Lower lobe of right lung (tissue), 2 donors: ENCODE measurements at regions not wholly inside any gene's neighbourhood (a gene's known extent, or its start where the extent isn't known, plus 50 kb on each side); places are given as distances from the start of the nearest gene placed in this dataset.

Experiments
- ATAC-seq, 2 donors: fragments of 200-7000 bp; cut with Tn5 transposase; one replicate each; pipeline ENCODE4 v1.9.1; 2020 to 2022; ENCODE audit warnings: mild to moderate bottlenecking in 2 of 2, moderate library complexity in 2 of 2
- DNase-seq: peaks from one replicate; pipeline ENCODE4 v3.0.0-alpha.2; 2020
- H3K27ac ChIP-seq: fragments of 200-600 bp; one replicate; pipeline ENCODE4 v1.8.0; 2022
- H3K27me3 ChIP-seq: fragments of 200-600 bp; one replicate; pipeline ENCODE4 v1.8.0; 2022; ENCODE audit warnings: low read depth
- H3K36me3 ChIP-seq: fragments of 200-600 bp; one replicate; pipeline ENCODE4 v1.8.0; 2022; ENCODE audit warnings: mild to moderate bottlenecking
- H3K4me1 ChIP-seq: fragments of 200-600 bp; one replicate; pipeline ENCODE4 v1.8.0; 2022
- H3K4me3 ChIP-seq: fragments of 200-600 bp; one replicate; pipeline ENCODE4 v1.8.0; 2022; ENCODE audit warnings: mild to moderate bottlenecking
- H3K9me3 ChIP-seq: fragments of 200-600 bp; one replicate; pipeline ENCODE4 v1.8.0; 2022
- intact Hi-C: fragments of 100-400 bp; cut with DNase I; formaldehyde crosslinking; loops from one replicate; pipeline ENCODE4 v1.11.0; 2022
- TF ChIP-seq, protein P1 (sequence below): fragments of 200-600 bp; IDR thresholded peaks from one replicate; pipeline ENCODE4 v1.8.0; 2022; ENCODE audit warnings: antibody characterized with exemption, mild to moderate bottlenecking
- donor health status: DM: no; HTN: yes; CAD: no; lungs with severe emphysema.

DNA sequence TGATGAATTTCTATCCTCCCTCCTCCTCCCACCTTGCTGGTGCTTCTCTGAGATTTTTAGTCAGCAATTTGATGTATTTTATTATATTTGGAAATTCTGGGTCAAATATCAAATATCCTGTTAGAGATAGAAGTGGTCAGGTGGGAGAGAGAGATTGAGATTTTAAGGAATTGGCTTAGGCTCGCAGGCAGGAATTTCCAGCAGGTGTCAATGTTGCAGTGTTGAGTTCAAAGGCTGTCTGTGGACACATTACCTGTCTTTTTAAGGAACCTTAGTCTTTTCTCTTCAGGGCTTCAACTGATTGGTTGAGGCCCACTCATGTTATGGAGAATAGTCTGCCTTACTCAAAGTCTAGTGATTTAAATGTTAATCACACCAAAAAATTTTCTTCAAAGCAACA, 457.3 kb downstream of the FLRT2 start:
- Histone ChIP-seq H3K9me3 (no peaks in the 10 kb centered on the region), H3K36me3 (no peaks in the 10 kb centered on the region), H3K27ac (no peak overlapping the region), H3K27me3 (no peaks in the 10 kb centered on the region), H3K4me3 (no peak overlapping the region), H3K4me1 (no peaks in the 10 kb centered on the region)
- DNase-seq (no peak), ATAC-seq (no peak)
- intact Hi-C loops: no loop called here
- TF ChIP-seq, protein P1, sequence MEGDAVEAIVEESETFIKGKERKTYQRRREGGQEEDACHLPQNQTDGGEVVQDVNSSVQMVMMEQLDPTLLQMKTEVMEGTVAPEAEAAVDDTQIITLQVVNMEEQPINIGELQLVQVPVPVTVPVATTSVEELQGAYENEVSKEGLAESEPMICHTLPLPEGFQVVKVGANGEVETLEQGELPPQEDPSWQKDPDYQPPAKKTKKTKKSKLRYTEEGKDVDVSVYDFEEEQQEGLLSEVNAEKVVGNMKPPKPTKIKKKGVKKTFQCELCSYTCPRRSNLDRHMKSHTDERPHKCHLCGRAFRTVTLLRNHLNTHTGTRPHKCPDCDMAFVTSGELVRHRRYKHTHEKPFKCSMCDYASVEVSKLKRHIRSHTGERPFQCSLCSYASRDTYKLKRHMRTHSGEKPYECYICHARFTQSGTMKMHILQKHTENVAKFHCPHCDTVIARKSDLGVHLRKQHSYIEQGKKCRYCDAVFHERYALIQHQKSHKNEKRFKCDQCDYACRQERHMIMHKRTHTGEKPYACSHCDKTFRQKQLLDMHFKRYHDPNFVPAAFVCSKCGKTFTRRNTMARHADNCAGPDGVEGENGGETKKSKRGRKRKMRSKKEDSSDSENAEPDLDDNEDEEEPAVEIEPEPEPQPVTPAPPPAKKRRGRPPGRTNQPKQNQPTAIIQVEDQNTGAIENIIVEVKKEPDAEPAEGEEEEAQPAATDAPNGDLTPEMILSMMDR: no peak

DNA sequence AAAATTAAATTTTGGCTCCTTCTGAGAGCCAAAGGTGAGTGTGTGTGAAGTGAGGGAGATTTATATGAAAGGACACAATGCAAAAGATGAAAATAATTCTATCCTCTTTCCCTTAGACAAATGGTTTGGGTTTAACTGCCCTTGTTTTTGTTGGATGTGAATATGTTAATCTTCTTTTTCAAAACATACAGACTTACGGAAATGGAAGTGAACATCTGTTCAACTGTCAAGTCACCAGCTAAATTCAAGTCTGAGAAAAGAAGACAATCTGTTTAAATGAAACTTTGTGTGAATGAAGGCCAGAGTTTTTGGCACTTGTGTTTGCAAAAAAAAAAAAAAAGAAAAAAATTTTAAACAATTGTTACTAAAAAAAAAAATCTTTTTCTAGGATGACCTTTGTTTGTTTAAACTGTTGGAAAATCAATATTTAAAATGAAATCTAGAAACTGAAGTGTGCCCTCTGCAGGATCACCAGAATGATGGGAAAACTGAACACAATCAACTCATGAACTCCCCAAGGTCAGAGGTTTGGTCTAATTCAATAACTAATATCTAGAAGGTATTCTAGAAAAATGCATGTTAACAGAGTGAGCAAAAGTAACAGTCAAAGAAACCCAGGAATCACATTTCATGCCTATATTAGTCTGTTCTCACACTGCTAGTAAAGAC, 448.8 kb downstream of the FLRT2 start:
- Histone ChIP-seq H3K27me3 (no peaks in the 10 kb centered on the region), H3K4me3 (no peak overlapping the region), H3K27ac (no peak overlapping the region), H3K36me3 (no peaks in the 10 kb centered on the region), H3K9me3 (peaks cover 3% of the 10 kb centered on the region), H3K4me1 (no peaks in the 10 kb centered on the region)
- TF ChIP-seq, protein P1: no peak
- ATAC-seq (no peak), DNase-seq (no peak)
- intact Hi-C loops: no loop called here

DNA sequence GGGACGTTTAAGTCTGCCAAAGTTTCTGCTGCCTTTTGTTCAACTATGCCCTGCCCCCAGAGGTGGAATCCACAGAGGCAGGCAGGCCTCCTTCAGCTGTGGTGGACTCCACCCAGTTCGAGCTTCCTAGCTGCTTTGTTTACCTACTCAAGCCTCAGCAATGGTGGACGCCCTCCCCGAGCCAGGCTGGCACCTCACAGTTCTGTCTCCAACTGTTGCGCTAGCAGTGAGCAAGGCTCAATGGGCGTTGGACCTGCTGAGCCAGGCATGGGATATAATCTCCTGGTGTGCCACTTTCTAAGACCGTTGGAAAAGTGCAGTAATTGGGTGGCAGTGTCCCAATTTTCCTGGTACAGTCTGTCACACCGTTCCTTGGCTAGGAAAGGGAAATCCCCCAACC, 444.7 kb downstream of the FLRT2 start:
- Histone ChIP-seq H3K4me1 (no peaks in the 10 kb centered on the region), H3K36me3 (no peaks in the 10 kb centered on the region), H3K27me3 (no peaks in the 10 kb centered on the region), H3K9me3 (peaks cover 5% of the 10 kb centered on the region), H3K4me3 (no peak overlapping the region), H3K27ac (no peak overlapping the region)
- ATAC-seq (no peak), DNase-seq (no peak)
- intact Hi-C loops: no loop called here
- TF ChIP-seq, protein P1: no peak

DNA sequence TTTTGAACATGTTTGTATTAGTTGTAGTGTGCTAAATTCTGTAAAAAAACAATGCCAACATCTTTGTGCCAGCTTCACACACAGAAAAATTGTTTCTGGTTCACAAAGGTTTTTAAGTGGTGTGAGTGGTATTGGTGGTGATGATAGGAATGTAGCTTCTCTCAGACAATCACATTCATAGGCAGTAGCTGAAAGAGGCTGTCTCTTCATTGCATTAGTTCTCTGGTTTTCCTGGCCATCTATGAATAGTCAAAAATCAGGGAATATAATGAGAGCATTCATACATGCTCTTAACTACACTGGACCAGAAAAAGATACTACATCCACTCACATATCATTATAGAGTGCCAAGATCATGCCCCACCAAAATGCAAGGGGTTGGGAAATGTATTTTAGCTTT, 433.5 kb downstream of the FLRT2 start:
- no peaks in the 10 kb centered on the region for H3K36me3 ChIP-seq
- no peaks in the 10 kb centered on the region for H3K9me3 ChIP-seq
- ATAC-seq: no peak
- H3K4me3 ChIP-seq: no peak overlapping the region
- intact Hi-C loops: no loop called here
- H3K27me3 ChIP-seq: no peaks in the 10 kb centered on the region
- no peak overlapping the region for H3K27ac ChIP-seq
- no peaks in the 10 kb centered on the region for H3K4me1 ChIP-seq
- TF ChIP-seq, protein P1: no peak
- DNase-seq: no peak

DNA sequence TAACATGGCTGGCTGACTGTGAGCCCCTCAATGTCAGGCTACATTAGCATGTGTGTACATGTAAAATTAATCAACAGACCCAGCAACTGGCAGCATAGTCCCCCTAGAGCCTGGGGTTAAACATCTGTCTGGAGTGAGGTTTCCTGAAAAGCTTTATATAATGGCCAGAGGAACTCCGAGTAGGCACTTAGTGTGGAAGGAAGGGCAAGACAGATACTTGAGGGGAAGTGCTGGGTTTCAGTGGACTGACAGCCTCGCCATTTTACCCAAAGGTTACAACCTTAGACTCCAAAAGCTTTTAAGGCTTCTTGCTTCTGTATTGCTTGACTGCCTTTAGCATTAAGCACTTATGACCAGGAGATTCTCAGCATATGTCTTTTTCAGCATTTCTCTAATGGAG, 430.8 kb downstream of the FLRT2 start:
- Histone ChIP-seq H3K4me3 (no peak overlapping the region), H3K9me3 (no peaks in the 10 kb centered on the region), H3K4me1 (no peaks in the 10 kb centered on the region), H3K27ac (no peak overlapping the region), H3K27me3 (no peaks in the 10 kb centered on the region), H3K36me3 (no peaks in the 10 kb centered on the region)
- TF ChIP-seq, protein P1: no peak
- DNase-seq (no peak), ATAC-seq (no peak)
- intact Hi-C loops: no loop called here
